HG02885 (cell line): ENCODE measurements at regions not wholly inside any gene's neighbourhood (a gene's known extent, or its start where the extent isn't known, plus 50 kb on each side); places are given as distances from the start of the nearest gene placed in this dataset.

Experiments used
- ATAC-seq: cut with Tn5 transposase; IDR thresholded peaks from one replicate; pipeline ENCODE4 v1.9.1; 2021; ENCODE audit warnings: mild to moderate bottlenecking; ENCODE audit not compliant: unreplicated experiment, poor library complexity

GRCh38 chr2:16508490-16508851 lies 157.2 kb downstream of the CYRIA start:
- ATAC-seq = no peak

GRCh38 chr2:16507655-16508489 lies 157.8 kb downstream of the CYRIA start:
- no peak for ATAC-seq

GRCh38 chr2:16506366-16506765 lies 159.3 kb downstream of the CYRIA start:
- ATAC-seq = no peak

GRCh38 chr2:16496426-16497388 lies 168.9 kb downstream of the CYRIA start:
- no peak for ATAC-seq

GRCh38 chr2:16495509-16496208 lies 170.0 kb downstream of the CYRIA start:
- ATAC-seq = no peak

- ATAC-seq = no peak
Measured at GRCh38 chr2:16494836-16495508, 170.7 kb downstream of the CYRIA start.

GRCh38 chr2:16493788-16494187 lies 171.8 kb downstream of the CYRIA start:
- no peak for ATAC-seq

- no peak for ATAC-seq
Measured at GRCh38 chr2:16487686-16488085, 177.9 kb downstream of the CYRIA start.

GRCh38 chr2:16485251-16485650 lies 180.4 kb downstream of the CYRIA start:
- no peak for ATAC-seq

GRCh38 chr2:16482460-16482859 lies 183.2 kb downstream of the CYRIA start:
- no peak for ATAC-seq

- ATAC-seq = no peak
Measured at GRCh38 chr2:16481351-16481750, 184.3 kb downstream of the CYRIA start.

GRCh38 chr2:16479721-16480120 lies 185.9 kb downstream of the CYRIA start:
- no peak for ATAC-seq

GRCh38 chr2:16478434-16479210 lies 187.0 kb downstream of the CYRIA start:
- ATAC-seq = no peak

GRCh38 chr2:16477648-16478047 lies 188.0 kb downstream of the CYRIA start:
- ATAC-seq = no peak

- ATAC-seq = no peak
Measured at GRCh38 chr2:16476866-16477265, 188.8 kb downstream of the CYRIA start.

GRCh38 chr2:16475986-16476567 lies 189.6 kb downstream of the CYRIA start:
- ATAC-seq = no peak

GRCh38 chr2:16475586-16475985 lies 190.0 kb downstream of the CYRIA start:
- no peak for ATAC-seq

- no peak for ATAC-seq
Measured at GRCh38 chr2:16473575-16473974, 192.1 kb downstream of the CYRIA start.

- ATAC-seq = no peak
Measured at GRCh38 chr2:16470936-16471490, 194.6 kb downstream of the CYRIA start.
